ENCODE measurements at regions not wholly inside any gene's neighbourhood (a gene's known extent, or its start where the extent isn't known, plus 50 kb on each side); places are given as distances from the start of the nearest gene placed in this dataset.
A peak's percentile ranks its signal among the peaks of the same experiment; 100 is the strongest.

GRCh38 chr5:9841516-9842170, 211.5 kb upstream of the TAS2R1 start:
- no peak for DNase-seq (ENCODE audit: low spot score)
- Histone ChIP-seq H3K27ac (no peak overlapping the region), H3K4me3 (no peak overlapping the region), H2AFZ (no peak overlapping the region), H3K79me2 (no peaks in the 10 kb centered on the region), H3K4me2 (no peak overlapping the region), H3K9me2 (replicated peaks; ENCODE audit: insufficient read depth) (no peaks in the 10 kb centered on the region), H3K36me3 (replicated peaks; ENCODE audit: insufficient read depth, low read depth) (no peaks in the 10 kb centered on the region), H3K4me1 (ENCODE audit: insufficient read depth) (no peaks in the 10 kb centered on the region), H4K20me1 (ENCODE audit: insufficient read depth, poor library complexity, severe bottlenecking) (no peaks in the 10 kb centered on the region), H3K9me3 (ENCODE audit: low read depth) (no peaks in the 10 kb centered on the region), H3K27me3 (no peaks in the 10 kb centered on the region)
- 78% methylated on average over 2 of the region's 2 CpGs for WGBS (ENCODE audit: low lambda C conversion rate, missing lambda C conversion rate)
- TF ChIP-seq EZH2 (IDR thresholded peaks at IDR 0.05; ENCODE audit: borderline replicate concordance): no peak
- TF ChIP-seq CTCF (IDR thresholded peaks at IDR 0.05; ENCODE audit: poor library complexity): no peak
- TF ChIP-seq EZH2phosphoT487 (IDR thresholded peaks at IDR 0.05; ENCODE audit: low read depth, severe bottlenecking, unreplicated experiment): no peak

- TF ChIP-seq EZH2 (IDR thresholded peaks at IDR 0.05; ENCODE audit: borderline replicate concordance) (no peak), EZH2phosphoT487 (IDR thresholded peaks at IDR 0.05; ENCODE audit: low read depth, severe bottlenecking, unreplicated experiment) (no peak)
- Histone ChIP-seq H3K36me3 (replicated peaks; ENCODE audit: insufficient read depth, low read depth) (no peaks in the 10 kb centered on the region), H3K27me3 (no peaks in the 10 kb centered on the region), H3K79me2 (no peaks in the 10 kb centered on the region), H3K9me3 (ENCODE audit: low read depth) (no peaks in the 10 kb centered on the region), H4K20me1 (ENCODE audit: insufficient read depth, poor library complexity, severe bottlenecking) (no peaks in the 10 kb centered on the region), H3K27ac (no peak overlapping the region), H3K4me1 (ENCODE audit: insufficient read depth) (no peaks in the 10 kb centered on the region), H3K4me2 (no peak overlapping the region), H3K4me3 (no peak overlapping the region), H3K9me2 (replicated peaks; ENCODE audit: insufficient read depth) (no peaks in the 10 kb centered on the region), H2AFZ (no peak overlapping the region)
- WGBS (ENCODE audit: low lambda C conversion rate, missing lambda C conversion rate): 59% methylated on average over 7 of the region's 7 CpGs
- no peak for DNase-seq (ENCODE audit: low spot score)
Observed at GRCh38 chr5:9838916-9839315, 208.8 kb upstream of the TAS2R1 start.

GRCh38 chr5:9834871-9835770, 205.0 kb upstream of the TAS2R1 start:
- H3K27ac ChIP-seq: no peak overlapping the region
- no peak overlapping the region for H2AFZ ChIP-seq
- no peaks in the 10 kb centered on the region for H4K20me1 ChIP-seq (ENCODE audit: insufficient read depth, poor library complexity, severe bottlenecking)
- H3K4me1 ChIP-seq (ENCODE audit: insufficient read depth): no peaks in the 10 kb centered on the region
- H3K79me2 ChIP-seq: no peaks in the 10 kb centered on the region
- H3K36me3 ChIP-seq (replicated peaks; ENCODE audit: insufficient read depth, low read depth): no peaks in the 10 kb centered on the region
- TF ChIP-seq EZH2 (IDR thresholded peaks at IDR 0.05; ENCODE audit: borderline replicate concordance) (no peak), CTCF (IDR thresholded peaks at IDR 0.05; ENCODE audit: poor library complexity) (peak; percentile 3)
- H3K9me2 ChIP-seq (replicated peaks; ENCODE audit: insufficient read depth): no peaks in the 10 kb centered on the region
- no peak for DNase-seq (ENCODE audit: low spot score)
- H3K27me3 ChIP-seq: peaks cover 5% of the 10 kb centered on the region
- no peaks in the 10 kb centered on the region for H3K9me3 ChIP-seq (ENCODE audit: low read depth)
- H3K4me2 ChIP-seq: no peak overlapping the region
- WGBS (ENCODE audit: low lambda C conversion rate, missing lambda C conversion rate): 39% methylated on average over 9 of the region's 9 CpGs
- no peak overlapping the region for H3K4me3 ChIP-seq

GRCh38 chr5:9833871-9834270, 203.7 kb upstream of the TAS2R1 start:
- H3K4me3 ChIP-seq: no peak overlapping the region
- no peaks in the 10 kb centered on the region for H4K20me1 ChIP-seq (ENCODE audit: insufficient read depth, poor library complexity, severe bottlenecking)
- DNase-seq (ENCODE audit: low spot score): no peak
- H2AFZ ChIP-seq: no peak overlapping the region
- no peaks in the 10 kb centered on the region for H3K4me1 ChIP-seq (ENCODE audit: insufficient read depth)
- H3K27ac ChIP-seq: no peak overlapping the region
- H3K79me2 ChIP-seq: no peaks in the 10 kb centered on the region
- no peak overlapping the region for H3K4me2 ChIP-seq
- H3K9me3 ChIP-seq (ENCODE audit: low read depth): no peaks in the 10 kb centered on the region
- peaks cover 5% of the 10 kb centered on the region for H3K27me3 ChIP-seq
- 75% methylated on average over 6 of the region's 6 CpGs for WGBS (ENCODE audit: low lambda C conversion rate, missing lambda C conversion rate)
- TF ChIP-seq CTCF (IDR thresholded peaks at IDR 0.05; ENCODE audit: poor library complexity) (no peak), EZH2 (IDR thresholded peaks at IDR 0.05; ENCODE audit: borderline replicate concordance) (no peak), EZH2phosphoT487 (IDR thresholded peaks at IDR 0.05; ENCODE audit: low read depth, severe bottlenecking, unreplicated experiment) (no peak)
- H3K36me3 ChIP-seq (replicated peaks; ENCODE audit: insufficient read depth, low read depth): no peaks in the 10 kb centered on the region
- H3K9me2 ChIP-seq (replicated peaks; ENCODE audit: insufficient read depth): no peaks in the 10 kb centered on the region

Data from hepatocyte (in vitro differentiated cells).